ENCODE measurements at regions not wholly inside any gene's neighbourhood (a gene's known extent, or its start where the extent isn't known, plus 50 kb on each side); places are given as distances from the start of the nearest gene placed in this dataset.

DNA sequence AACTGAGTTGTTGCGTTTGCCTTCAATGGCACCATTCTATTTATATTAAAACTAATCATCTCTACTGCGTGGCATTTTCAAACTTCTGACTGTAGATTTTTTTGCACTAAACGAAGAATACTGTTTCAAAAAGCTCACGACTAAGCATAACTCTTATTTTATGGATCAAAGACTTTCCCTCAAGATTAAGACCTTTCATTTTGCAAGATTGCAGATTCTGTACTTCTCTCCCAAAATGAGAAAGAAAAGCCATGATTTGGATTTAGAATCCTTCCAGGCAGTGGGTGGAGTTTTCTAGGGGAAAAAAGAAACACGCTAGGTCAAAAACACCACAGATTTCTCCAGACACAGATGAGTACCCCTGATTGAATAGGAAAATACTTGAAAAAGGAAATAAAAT lies 617.2 kb upstream of the NR2F2 start:
- DNase-seq (no peak), ATAC-seq (no peak)
- Histone ChIP-seq H3K4me3 (no peak overlapping the region), H3K27me3 (ENCODE audit: low read depth) (no peaks in the 10 kb centered on the region), H3K27ac (no peak overlapping the region), H3K4me1 (no peaks in the 10 kb centered on the region), H3K9me3 (no peaks in the 10 kb centered on the region), H3K36me3 (no peaks in the 10 kb centered on the region)
- TF ChIP-seq, protein P1, sequence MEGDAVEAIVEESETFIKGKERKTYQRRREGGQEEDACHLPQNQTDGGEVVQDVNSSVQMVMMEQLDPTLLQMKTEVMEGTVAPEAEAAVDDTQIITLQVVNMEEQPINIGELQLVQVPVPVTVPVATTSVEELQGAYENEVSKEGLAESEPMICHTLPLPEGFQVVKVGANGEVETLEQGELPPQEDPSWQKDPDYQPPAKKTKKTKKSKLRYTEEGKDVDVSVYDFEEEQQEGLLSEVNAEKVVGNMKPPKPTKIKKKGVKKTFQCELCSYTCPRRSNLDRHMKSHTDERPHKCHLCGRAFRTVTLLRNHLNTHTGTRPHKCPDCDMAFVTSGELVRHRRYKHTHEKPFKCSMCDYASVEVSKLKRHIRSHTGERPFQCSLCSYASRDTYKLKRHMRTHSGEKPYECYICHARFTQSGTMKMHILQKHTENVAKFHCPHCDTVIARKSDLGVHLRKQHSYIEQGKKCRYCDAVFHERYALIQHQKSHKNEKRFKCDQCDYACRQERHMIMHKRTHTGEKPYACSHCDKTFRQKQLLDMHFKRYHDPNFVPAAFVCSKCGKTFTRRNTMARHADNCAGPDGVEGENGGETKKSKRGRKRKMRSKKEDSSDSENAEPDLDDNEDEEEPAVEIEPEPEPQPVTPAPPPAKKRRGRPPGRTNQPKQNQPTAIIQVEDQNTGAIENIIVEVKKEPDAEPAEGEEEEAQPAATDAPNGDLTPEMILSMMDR (IDR thresholded peaks at IDR 0.05), result no peak
- intact Hi-C loops (cut with DNase I), result no loop called here

DNA sequence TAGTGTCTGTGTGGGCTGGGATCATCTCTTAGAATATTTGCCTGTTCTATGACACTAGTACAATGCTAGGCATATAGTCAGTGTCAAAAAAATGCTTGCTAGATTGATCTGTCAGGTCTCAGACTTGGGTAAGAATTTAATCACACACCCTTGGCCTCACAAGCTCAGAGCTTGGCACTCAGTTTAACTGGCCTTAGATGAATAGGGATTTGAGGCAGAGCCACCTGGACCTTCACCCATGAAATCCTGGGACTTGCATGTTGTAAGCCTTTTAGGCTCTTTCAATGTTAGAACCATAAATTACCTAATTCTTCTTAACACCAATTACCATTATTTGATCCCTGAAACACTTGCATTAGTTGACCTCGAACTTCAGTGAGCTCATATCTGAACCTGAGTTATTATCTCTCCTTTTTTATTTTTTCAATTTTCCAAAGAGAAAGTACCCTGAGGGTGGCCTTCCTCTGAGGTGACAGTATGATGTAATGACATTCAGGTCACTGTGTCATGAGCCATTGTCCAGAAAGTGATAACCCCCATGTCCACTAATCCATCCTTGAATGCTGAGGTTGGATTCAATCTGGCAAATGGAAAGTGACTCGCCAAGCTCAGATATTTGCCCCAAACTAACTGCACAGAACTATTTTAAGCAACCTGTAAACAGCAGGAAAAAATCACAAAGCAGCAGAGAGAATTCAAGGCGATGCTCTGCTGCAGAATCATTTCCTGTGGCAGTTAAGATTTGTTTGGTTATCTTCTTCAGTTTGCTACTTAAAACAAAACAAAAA lies 615.2 kb upstream of the NR2F2 start:
- H3K9me3 ChIP-seq, result no peaks in the 10 kb centered on the region
- TF ChIP-seq, protein P1 (IDR thresholded peaks at IDR 0.05), result no peak
- no peak for DNase-seq

DNA sequence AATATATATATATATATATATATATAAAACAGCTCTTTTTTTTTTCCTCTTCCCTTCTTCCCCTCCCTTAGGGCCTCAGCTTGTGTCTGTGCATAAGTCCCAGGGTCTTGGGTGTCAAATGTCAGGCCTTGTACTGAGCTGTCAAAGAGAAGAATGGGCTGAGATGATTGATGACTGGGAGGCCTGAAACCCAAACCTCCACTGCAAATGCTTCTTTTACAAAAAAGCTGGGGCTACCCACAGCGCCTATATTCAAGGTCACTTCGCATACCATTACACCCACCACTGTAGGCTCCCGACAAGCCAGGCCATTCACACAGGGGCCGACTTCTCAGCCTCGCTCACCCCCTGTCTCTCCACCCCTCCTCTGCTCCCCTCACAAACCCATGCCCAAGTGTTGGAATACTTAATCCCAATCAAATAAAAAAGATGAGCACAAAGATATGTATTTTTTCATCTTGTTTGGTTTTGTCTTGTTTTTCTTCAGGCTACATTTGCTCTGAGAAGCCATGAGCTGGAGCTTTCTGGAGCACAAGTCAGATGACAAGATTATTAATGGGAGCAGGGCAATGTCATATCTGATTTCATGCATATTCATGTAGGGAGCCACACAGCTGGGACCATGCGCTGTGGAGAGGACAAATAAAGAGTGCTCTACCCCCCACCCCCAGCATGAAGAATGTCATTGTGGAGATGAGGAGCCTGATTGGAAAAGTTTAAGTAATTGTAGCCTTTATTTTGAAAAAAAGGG lies 614.4 kb upstream of the NR2F2 start:
- intact Hi-C loops (cut with DNase I), result no loop called here
- H3K4me1 ChIP-seq, result no peaks in the 10 kb centered on the region
- H3K27me3 ChIP-seq (ENCODE audit: low read depth), result no peaks in the 10 kb centered on the region
- ATAC-seq, result no peak
- H3K36me3 ChIP-seq, result no peaks in the 10 kb centered on the region
- no peak for DNase-seq
- TF ChIP-seq, protein P1 (IDR thresholded peaks at IDR 0.05), result no peak
- no peak overlapping the region for H3K4me3 ChIP-seq
- H3K9me3 ChIP-seq, result no peaks in the 10 kb centered on the region
- H3K27ac ChIP-seq, result no peak overlapping the region

More for the DNA sequence above, 615.2 kb upstream of the NR2F2 start:
- H3K4me3 ChIP-seq, result no peak overlapping the region
- H3K27me3 ChIP-seq (ENCODE audit: low read depth), result no peaks in the 10 kb centered on the region
- H3K27ac ChIP-seq, result no peak overlapping the region
- H3K36me3 ChIP-seq, result no peaks in the 10 kb centered on the region
- ATAC-seq, result no peak
- no peaks in the 10 kb centered on the region for H3K4me1 ChIP-seq
- intact Hi-C loops (cut with DNase I), result no loop called here

DNA sequence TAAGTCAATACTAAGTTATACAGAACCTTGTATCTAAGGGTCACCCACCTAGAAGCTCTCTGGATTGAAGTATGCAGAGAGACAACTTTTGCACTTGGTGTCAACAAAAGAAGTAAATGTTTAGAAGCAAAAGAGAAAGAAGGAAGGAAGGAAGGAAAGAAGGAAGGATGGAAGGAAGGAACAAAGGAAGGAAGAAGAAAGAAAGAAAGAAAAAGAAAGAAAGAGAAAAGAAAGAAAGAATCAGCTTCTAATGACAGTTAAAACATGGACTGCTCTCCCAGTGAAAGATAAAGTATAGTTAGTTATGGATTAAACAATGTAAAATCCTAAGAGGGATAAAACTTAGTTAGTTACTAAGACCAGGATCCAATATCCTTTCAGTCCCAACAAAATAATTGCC lies 613.8 kb upstream of the NR2F2 start:
- Histone ChIP-seq H3K27me3 (ENCODE audit: low read depth) (no peaks in the 10 kb centered on the region), H3K36me3 (no peaks in the 10 kb centered on the region), H3K9me3 (no peaks in the 10 kb centered on the region), H3K27ac (no peak overlapping the region), H3K4me1 (no peaks in the 10 kb centered on the region), H3K4me3 (no peak overlapping the region)
- intact Hi-C loops (cut with DNase I), result no loop called here
- no peak for ATAC-seq
- no peak for DNase-seq
- TF ChIP-seq, protein P1 (IDR thresholded peaks at IDR 0.05), result no peak

DNA sequence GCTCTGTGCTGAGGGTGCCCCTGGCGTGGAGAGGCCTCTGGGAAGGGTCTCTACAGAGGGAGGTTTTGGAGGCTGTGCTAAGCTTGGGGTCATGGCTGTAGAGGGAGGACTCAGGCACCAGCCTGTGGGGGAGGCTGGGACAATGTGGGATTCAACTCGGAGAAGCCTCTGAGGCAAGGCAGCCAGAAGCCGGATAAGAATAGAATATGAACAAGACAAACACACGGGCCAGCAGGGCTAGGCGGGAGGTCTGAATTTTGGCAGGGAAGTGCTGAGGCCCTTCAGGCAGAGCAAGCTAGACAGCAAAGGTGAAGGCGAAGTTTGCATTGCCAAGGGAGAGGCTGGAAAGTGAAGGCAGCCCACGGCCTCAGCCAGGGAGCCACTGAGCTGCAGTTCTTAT lies 612.1 kb upstream of the NR2F2 start:
- Histone ChIP-seq H3K4me1 (no peaks in the 10 kb centered on the region), H3K27me3 (ENCODE audit: low read depth) (no peaks in the 10 kb centered on the region), H3K27ac (no peak overlapping the region), H3K36me3 (no peaks in the 10 kb centered on the region), H3K9me3 (no peaks in the 10 kb centered on the region), H3K4me3 (no peak overlapping the region)
- TF ChIP-seq, protein P1 (IDR thresholded peaks at IDR 0.05), result no peak
- ATAC-seq (no peak), DNase-seq (no peak)
- intact Hi-C loops (cut with DNase I), result no loop called here

All from lower lobe of right lung (tissue), 2 donors.